H1 (cell line): ENCODE measurements at regions not wholly inside any gene's neighbourhood (a gene's known extent, or its start where the extent isn't known, plus 50 kb on each side); places are given as distances from the start of the nearest gene placed in this dataset.

Source experiments
- CTCF ChIA-PET: fragments of 300-600 bp; sonication (Branson Sonifier 250); formaldehyde crosslinking; loops from one replicate; lab custom pipeline; 2021; ENCODE audit not compliant: partially characterized antibody; lab: Charles Lee
- POLR2A ChIA-PET: fragments of 300-600 bp; sonication (Branson Sonifier 250); formaldehyde crosslinking; loops from one replicate; lab custom pipeline; 2021; ENCODE audit warnings: inconsistent platforms; ENCODE audit not compliant: partially characterized antibody; lab: Charles Lee
- DNase-seq, 2 experiments: peaks; one replicate each; pipeline versions ENCODE4 v3.0.0 to v3.0.0-alpha.2; 2010 to 2022; ENCODE audit warnings: low spot score in 2 of 2, low read depth in 1 of 2, mixed read lengths in 1 of 2
- FAIRE-seq: peaks from 2 replicates; lab custom pipeline; 2011; peaks lifted over from hg19 to GRCh38; lab: Jason Lieb, UNC
- H2AFZ ChIP-seq: 2 replicates; pipeline ENCODE4 v1.8.1; 2012; ENCODE audit warnings: low read length, inconsistent platforms
- H2AK5ac ChIP-seq: 2 replicates; pipeline ENCODE4 v1.6.1; 2013; ENCODE audit warnings: low read depth, low read length
- H2BK120ac ChIP-seq: replicated peaks from 2 replicates; pipeline ENCODE3; 2013; ENCODE audit warnings: low read depth, low read length, inconsistent platforms
- H2BK12ac ChIP-seq: 2 replicates; pipeline ENCODE4 v1.6.1; 2013; ENCODE audit warnings: low read depth, low read length
- H2BK15ac ChIP-seq: 2 replicates; pipeline ENCODE4 v1.6.1; 2013; ENCODE audit warnings: low read length
- H2BK20ac ChIP-seq: 2 replicates; pipeline ENCODE4 v1.6.1; 2013; ENCODE audit warnings: low read length
- H2BK5ac ChIP-seq: 2 replicates; pipeline ENCODE4 v1.6.1; 2013; ENCODE audit warnings: low read depth, low read length
- H3K14ac ChIP-seq: 2 replicates; pipeline ENCODE4 v1.6.1; 2013; ENCODE audit warnings: inconsistent platforms; ENCODE audit not compliant: insufficient read length
- H3K18ac ChIP-seq: 2 replicates; pipeline ENCODE4 v1.6.1; 2013; ENCODE audit warnings: low read length; ENCODE audit errors: extremely low read depth
- H3K23ac ChIP-seq: 2 replicates; pipeline ENCODE4 v1.6.1; 2013; ENCODE audit warnings: inconsistent platforms; ENCODE audit not compliant: insufficient read length
- H3K23me2 ChIP-seq: 2 replicates; pipeline ENCODE4 v1.6.1; 2013; ENCODE audit warnings: low read depth, low read length
- H3K27ac ChIP-seq: 2 replicates; pipeline ENCODE4 v1.6.1; 2011; ENCODE audit warnings: low read depth, low read length, inconsistent platforms
- H3K27me3 ChIP-seq, 4 experiments: replicated peaks in 1 of 4; 1 replicate in 1 of 4; 2 replicates in 3 of 4; pipeline versions ENCODE4 v1.6.1 to v1.8.1; 2011 to 2013; ENCODE audit warnings: low read length in 3 of 4, mild to moderate bottlenecking in 3 of 4, inconsistent platforms in 2 of 4, mixed read lengths in 2 of 4, moderate library complexity in 1 of 4; ENCODE audit not compliant: control insufficient read depth in 3 of 4, insufficient read depth in 3 of 4; ENCODE audit errors: extremely low read depth in 1 of 4
- H3K36me3 ChIP-seq, 4 experiments: 2 replicates each; pipeline versions ENCODE4 v1.6.1 to v1.8.1; 2011 to 2013; ENCODE audit warnings: mild to moderate bottlenecking in 4 of 4, low read length in 3 of 4, moderate library complexity in 2 of 4, control low read depth in 1 of 4, inconsistent platforms in 1 of 4; ENCODE audit not compliant: insufficient read depth in 4 of 4, control insufficient read depth in 2 of 4
- H3K4ac ChIP-seq: replicated peaks from 2 replicates; pipeline ENCODE3; 2013; ENCODE audit warnings: low read length, low read depth, mixed read lengths, inconsistent platforms; ENCODE audit not compliant: insufficient read length
- H3K4me1 ChIP-seq, 4 experiments: replicated peaks in 1 of 4; 1 replicate in 1 of 4; 2 replicates in 3 of 4; pipeline versions ENCODE4 v1.6.1 to v1.8.1; 2011 to 2013; ENCODE audit warnings: low read length in 3 of 4, inconsistent platforms in 2 of 4, mixed read lengths in 1 of 4; ENCODE audit not compliant: insufficient read depth in 4 of 4, control insufficient read depth in 3 of 4
- H3K4me2 ChIP-seq, 2 experiments: 2 replicates each; pipeline versions ENCODE4 v1.6.1 to v1.8.1; 2011 to 2013; ENCODE audit warnings: low read depth in 2 of 2, low read length in 2 of 2, control low read depth in 1 of 2, inconsistent platforms in 1 of 2, mild to moderate bottlenecking in 1 of 2; ENCODE audit not compliant: insufficient read depth in 1 of 2
- H3K4me3 ChIP-seq, 4 experiments: fragments of 200-600, 300-600 bp in 1 of 4; sonication (generic), shearing (Covaris generic), sonication (Bioruptor Twin) in 1 of 4; 2 replicates each; pipeline versions ENCODE4 v1.5.1 to v1.8.1; 2011 to 2016; ENCODE audit warnings: low read length in 4 of 4, low read depth in 3 of 4, control low read depth in 2 of 4, inconsistent platforms in 2 of 4, mild to moderate bottlenecking in 2 of 4, mixed read lengths in 1 of 4, moderate library complexity in 1 of 4; ENCODE audit not compliant: insufficient read depth in 2 of 4; ENCODE audit errors: extremely low read depth in 1 of 4
- H3K56ac ChIP-seq: replicated peaks from 2 replicates; pipeline ENCODE3; 2013; ENCODE audit warnings: low read depth, mild to moderate bottlenecking, mixed read lengths, low read length, inconsistent platforms; ENCODE audit not compliant: insufficient read length
- H3K79me1 ChIP-seq: 2 replicates; pipeline ENCODE4 v1.6.1; 2013; ENCODE audit warnings: low read depth, low read length, control low read depth
- H3K79me2 ChIP-seq, 2 experiments: 2 replicates each; pipeline versions ENCODE4 v1.6.1 to v1.8.1; 2012 to 2013; ENCODE audit warnings: low read length in 2 of 2, mild to moderate bottlenecking in 2 of 2, inconsistent platforms in 1 of 2; ENCODE audit not compliant: insufficient read depth in 2 of 2, control insufficient read depth in 1 of 2
- H3K9ac ChIP-seq, 4 experiments: replicated peaks in 1 of 4; 1 replicate in 1 of 4; 2 replicates in 3 of 4; pipeline versions ENCODE4 v1.6.1 to v1.8.1; 2011 to 2013; ENCODE audit warnings: low read depth in 3 of 4, low read length in 3 of 4, control low read depth in 2 of 4, mild to moderate bottlenecking in 2 of 4, moderate library complexity in 2 of 4, inconsistent platforms in 1 of 4; ENCODE audit errors: extremely low read depth in 1 of 4
- H3K9me3 ChIP-seq, 2 experiments: 2 replicates each; pipeline versions ENCODE4 v1.6.1 to v1.8.1; 2012 to 2013; ENCODE audit warnings: mild to moderate bottlenecking in 2 of 2, moderate library complexity in 2 of 2, control low read depth in 1 of 2, inconsistent platforms in 1 of 2, low read depth in 1 of 2, low read length in 1 of 2, mixed read lengths in 1 of 2; ENCODE audit not compliant: insufficient read depth in 2 of 2
- H4K20me1 ChIP-seq, 2 experiments: replicated peaks in 1 of 2; 2 replicates each; pipeline versions ENCODE3 to v1.8.1; 2011 to 2013; ENCODE audit warnings: inconsistent platforms in 2 of 2, low read length in 2 of 2, mild to moderate bottlenecking in 1 of 2; ENCODE audit not compliant: insufficient read depth in 2 of 2, control insufficient read depth in 1 of 2
- H4K5ac ChIP-seq: 2 replicates; pipeline ENCODE4 v1.6.1; 2013; ENCODE audit warnings: low read length, low read depth, mixed read lengths, inconsistent platforms; ENCODE audit not compliant: insufficient read length
- H4K8ac ChIP-seq: 2 replicates; pipeline ENCODE4 v1.8.0; 2013; ENCODE audit warnings: mild to moderate bottlenecking, moderate library complexity, low read length, inconsistent platforms; ENCODE audit not compliant: insufficient read depth; ENCODE audit errors: extremely low read depth
- H4K91ac ChIP-seq: replicated peaks from 2 replicates; pipeline ENCODE3; 2013; ENCODE audit warnings: low read length, mixed read lengths, inconsistent platforms; ENCODE audit not compliant: insufficient read length
- BRCA1 ChIP-seq: IDR thresholded peaks from 2 replicates; pipeline ENCODE4 v1.6.1; 2012; ENCODE audit warnings: low read depth, low read length, improper control_type of control experiment
- MAFK ChIP-seq: IDR thresholded peaks from 2 replicates; pipeline ENCODE4 v1.6.1; 2012; ENCODE audit warnings: low read depth, mild to moderate bottlenecking, improper control_type of control experiment, low read length
- MAX ChIP-seq: IDR thresholded peaks from 2 replicates; pipeline ENCODE4 v1.6.1; 2012; ENCODE audit warnings: inconsistent platforms
- NRF1 ChIP-seq: IDR thresholded peaks from 2 replicates; pipeline ENCODE4 v1.6.1; 2011; ENCODE audit warnings: mild to moderate bottlenecking, low read depth, low read length, improper control_type of control experiment
- RFX5 ChIP-seq: IDR thresholded peaks from 2 replicates; pipeline ENCODE4 v1.6.1; 2011; ENCODE audit warnings: low read depth, low read length, improper control_type of control experiment, borderline replicate concordance
- SAP30 ChIP-seq: fragments of 300-600 bp; sonication (generic); IDR thresholded peaks from 2 replicates; pipeline ENCODE4 v1.7.1; 2012; ENCODE audit warnings: low read length, moderate library complexity, mild to moderate bottlenecking, inconsistent platforms; ENCODE audit not compliant: insufficient read depth, insufficient replicate concordance
- TAF1 ChIP-seq: IDR thresholded peaks from 2 replicates; pipeline ENCODE4 v1.6.1; 2011; ENCODE audit warnings: mild to moderate bottlenecking, low read depth, low read length
- TEAD4 ChIP-seq: IDR thresholded peaks from 2 replicates; pipeline ENCODE4 v1.6.1; 2012; ENCODE audit warnings: low read depth, low read length, inconsistent platforms, mixed read lengths
- YY1 ChIP-seq: IDR thresholded peaks from 2 replicates; pipeline ENCODE4 v1.6.1; 2011; ENCODE audit warnings: low read depth, mild to moderate bottlenecking, low read length
- ZNF274 ChIP-seq: IDR thresholded peaks from 2 replicates; pipeline ENCODE4 v1.7.0; 2012; ENCODE audit warnings: low read length, borderline replicate concordance; ENCODE audit errors: extremely low read depth
- WGBS, 2 experiments: shearing (Covaris generic) in 1 of 2; methylation state at CpG; one replicate each; pipeline versions ENCODE4 v1.1.6 to v1.1.7; 2013 to 2015; ENCODE audit warnings: low lambda C conversion rate in 2 of 2, mixed read lengths in 2 of 2, inconsistent platforms in 1 of 2, low coverage in 1 of 2, missing lambda C conversion rate in 1 of 2; ENCODE audit not compliant: insufficient replicate concordance in 2 of 2, insufficient coverage in 1 of 2, insufficient read length in 1 of 2; ENCODE audit errors: extremely low coverage in 1 of 2, missing lambda C conversion rate in 1 of 2; 5-methylcytosine and 5-hydroxymethylcytosine counted together

- FAIRE-seq (no peak), DNase-seq (no peak)
- H2BK5ac ChIP-seq, result no peak overlapping the region
- no peaks in the 10 kb centered on the region for H3K36me3 ChIP-seq
- H3K9ac ChIP-seq, result no peak overlapping the region
- no peak overlapping the region for H2AK5ac ChIP-seq
- H4K8ac ChIP-seq, result no peak overlapping the region
- TF ChIP-seq MAFK, result no peak
- no peak for TF ChIP-seq BRCA1
- no peak for TF ChIP-seq YY1
- TF ChIP-seq RFX5, result no peak
- no peak for TF ChIP-seq NRF1
- no peak for TF ChIP-seq TAF1
- no peak for TF ChIP-seq ZNF274
- TF ChIP-seq TEAD4, result no peak
- TF ChIP-seq MAX, result no peak
- no peak for TF ChIP-seq SAP30
- no peak overlapping the region for H2BK12ac ChIP-seq
- no peaks in the 10 kb centered on the region for H3K23me2 ChIP-seq
- no peak overlapping the region for H3K4me3 ChIP-seq
- no peak overlapping the region for H3K56ac ChIP-seq
- no peaks in the 10 kb centered on the region for H3K79me2 ChIP-seq
- H4K91ac ChIP-seq, result no peak overlapping the region
- H3K27ac ChIP-seq, result no peak overlapping the region
- no peaks in the 10 kb centered on the region for H4K20me1 ChIP-seq
- H2BK120ac ChIP-seq, result no peak overlapping the region
- no peak overlapping the region for H3K4ac ChIP-seq
- no peaks in the 10 kb centered on the region for H3K9me3 ChIP-seq
- ChIA-PET POLR2A (no interaction called here), CTCF (interaction anchor here (0.7 to 1.9 kb wide), 5 partner anchors 10 to 320 kb away, joined by 3 to 4 read pairs (median 4); no protein-coding TSS in a partner anchor)
- no peak overlapping the region for H3K23ac ChIP-seq
- no peak overlapping the region for H3K14ac ChIP-seq
- no peaks in the 10 kb centered on the region for H3K79me1 ChIP-seq
- 92% methylated on average over 1 of the region's 1 CpG; no CpG with 5 or more reads in 1 of the 2 experiments for WGBS, 2 experiments
- no peak overlapping the region for H3K18ac ChIP-seq
- H3K27me3 ChIP-seq, result peaks cover 0 to 1% (median 0%) of the 10 kb centered on the region in 4 experiments; a peak in 1 of 7 replicates
- no peak overlapping the region for H2AFZ ChIP-seq
- no peak overlapping the region for H2BK15ac ChIP-seq
- no peak overlapping the region for H4K5ac ChIP-seq
- no peak overlapping the region for H3K4me2 ChIP-seq
- no peaks in the 10 kb centered on the region for H3K4me1 ChIP-seq
- H2BK20ac ChIP-seq, result no peak overlapping the region
Observed at GRCh38 chr4:74625981-74626380, 168.3 kb downstream of the BTC start.
